ENCODE measurements at regions not wholly inside any gene's neighbourhood (a gene's known extent, or its start where the extent isn't known, plus 50 kb on each side); places are given as distances from the start of the nearest gene placed in this dataset.

- Histone ChIP-seq H3K4me3 (replicated peaks in 1 of 4; ENCODE audit: control extremely low read depth in 1 of 4, insufficient read depth in 1 of 4, low read depth in 3 of 4, low read length in 4 of 4) (no peak overlapping the region), H3K36me3 (ENCODE audit: control insufficient read depth, insufficient read depth, low read length) (no peaks in the 10 kb centered on the region), H3K4me1 (ENCODE audit: control insufficient read depth, extremely low read depth, insufficient read depth, low read length) (peaks cover 20% of the 10 kb centered on the region), H4K20me1 (ENCODE audit: control insufficient read depth, extremely low read depth, insufficient read depth, low read length) (no peaks in the 10 kb centered on the region), H3K27me3 (ENCODE audit: control insufficient read depth, insufficient read depth, low read length) (no peaks in the 10 kb centered on the region), H3K79me2 (ENCODE audit: control insufficient read depth, insufficient read depth, low read length) (peaks cover 76% of the 10 kb centered on the region), H3K9me3 (ENCODE audit: control insufficient read depth, insufficient read depth, low read depth, low read length) (no peaks in the 10 kb centered on the region), H2AFZ (ENCODE audit: low read length) (no peak overlapping the region), H3K27ac (ENCODE audit: insufficient read depth, low read length) (no peak overlapping the region), H3K4me2 (ENCODE audit: extremely low read depth, insufficient read depth, low read length) (no peak overlapping the region), H3K9ac (ENCODE audit: insufficient read depth, low read length) (no peak overlapping the region)
- peak; percentile 43 to 56 for DNase-seq (ENCODE audit: low read depth in 2 of 2)
- TF ChIP-seq EZH2 (IDR thresholded peaks at IDR 0.05; ENCODE audit: low read length, missing control alignments) (no peak), CTCF (conservative IDR thresholded peaks at IDR 0.05 in 1 of 2, IDR thresholded peaks at IDR 0.05 in 1 of 2; ENCODE audit: low read depth in 1 of 2, low read length in 2 of 2) (no peak)
These were observed 185.2 kb upstream of the IL12A start for GRCh38 chr3:159803459-159803858.

GRCh38 chr3:159804726-159805410 is 183.8 kb upstream of the IL12A start:
- Histone ChIP-seq H3K9ac (ENCODE audit: insufficient read depth, low read length) (no peak overlapping the region), H3K27me3 (ENCODE audit: control insufficient read depth, insufficient read depth, low read length) (no peaks in the 10 kb centered on the region), H2AFZ (ENCODE audit: low read length) (no peak overlapping the region), H3K4me3 (replicated peaks in 1 of 4; ENCODE audit: control extremely low read depth in 1 of 4, insufficient read depth in 1 of 4, low read depth in 3 of 4, low read length in 4 of 4) (no peak overlapping the region), H3K4me2 (ENCODE audit: extremely low read depth, insufficient read depth, low read length) (peak overlapping the region; percentile 41), H3K79me2 (ENCODE audit: control insufficient read depth, insufficient read depth, low read length) (peaks cover 72% of the 10 kb centered on the region), H3K27ac (ENCODE audit: insufficient read depth, low read length) (no peak overlapping the region), H3K36me3 (ENCODE audit: control insufficient read depth, insufficient read depth, low read length) (no peaks in the 10 kb centered on the region), H3K9me3 (ENCODE audit: control insufficient read depth, insufficient read depth, low read depth, low read length) (no peaks in the 10 kb centered on the region), H4K20me1 (ENCODE audit: control insufficient read depth, extremely low read depth, insufficient read depth, low read length) (no peaks in the 10 kb centered on the region), H3K4me1 (ENCODE audit: control insufficient read depth, extremely low read depth, insufficient read depth, low read length) (peaks cover 14% of the 10 kb centered on the region)
- TF ChIP-seq EZH2 (IDR thresholded peaks at IDR 0.05; ENCODE audit: low read length, missing control alignments), result no peak
- peak; percentile 99 to 100 for TF ChIP-seq CTCF (conservative IDR thresholded peaks at IDR 0.05 in 1 of 2, IDR thresholded peaks at IDR 0.05 in 1 of 2; ENCODE audit: low read depth in 1 of 2, low read length in 2 of 2)
- DNase-seq (ENCODE audit: low read depth in 2 of 2), result peak; percentile 87 to 91

GRCh38 chr3:159805411-159805772 is 183.2 kb upstream of the IL12A start:
- H3K4me2 ChIP-seq (ENCODE audit: extremely low read depth, insufficient read depth, low read length), result no peak overlapping the region
- H3K27ac ChIP-seq (ENCODE audit: insufficient read depth, low read length), result no peak overlapping the region
- no peak for DNase-seq (ENCODE audit: low read depth in 2 of 2)
- H2AFZ ChIP-seq (ENCODE audit: low read length), result no peak overlapping the region
- H3K4me3 ChIP-seq (replicated peaks in 1 of 4; ENCODE audit: control extremely low read depth in 1 of 4, insufficient read depth in 1 of 4, low read depth in 3 of 4, low read length in 4 of 4), result no peak overlapping the region
- H3K36me3 ChIP-seq (ENCODE audit: control insufficient read depth, insufficient read depth, low read length), result no peaks in the 10 kb centered on the region
- peaks cover 69% of the 10 kb centered on the region for H3K79me2 ChIP-seq (ENCODE audit: control insufficient read depth, insufficient read depth, low read length)
- TF ChIP-seq CTCF (conservative IDR thresholded peaks at IDR 0.05 in 1 of 2, IDR thresholded peaks at IDR 0.05 in 1 of 2; ENCODE audit: low read depth in 1 of 2, low read length in 2 of 2) (no peak), EZH2 (IDR thresholded peaks at IDR 0.05; ENCODE audit: low read length, missing control alignments) (no peak)
- no peaks in the 10 kb centered on the region for H3K27me3 ChIP-seq (ENCODE audit: control insufficient read depth, insufficient read depth, low read length)
- peaks cover 14% of the 10 kb centered on the region for H3K4me1 ChIP-seq (ENCODE audit: control insufficient read depth, extremely low read depth, insufficient read depth, low read length)
- no peak overlapping the region for H3K9ac ChIP-seq (ENCODE audit: insufficient read depth, low read length)
- H3K9me3 ChIP-seq (ENCODE audit: control insufficient read depth, insufficient read depth, low read depth, low read length), result no peaks in the 10 kb centered on the region
- H4K20me1 ChIP-seq (ENCODE audit: control insufficient read depth, extremely low read depth, insufficient read depth, low read length), result no peaks in the 10 kb centered on the region
